ENCODE measurements at regions not wholly inside any gene's neighbourhood (a gene's known extent, or its start where the extent isn't known, plus 50 kb on each side); places are given as distances from the start of the nearest gene placed in this dataset.

GRCh38 chr16:26651884-26652283 is 414.8 kb upstream of the C16orf82 start:
- TF ChIP-seq USF2 (CRISPR knock-in tag; IDR thresholded peaks at IDR 0.05): no peak
- no peak for TF ChIP-seq CTCF (IDR thresholded peaks at IDR 0.05)
- no peak for TF ChIP-seq E2F5 (CRISPR knock-in tag; IDR thresholded peaks at IDR 0.05)
- TF ChIP-seq TCF7 (CRISPR knock-in tag; IDR thresholded peaks at IDR 0.05; ENCODE audit: low read depth): no peak
- TF ChIP-seq ETV6 (CRISPR knock-in tag; IDR thresholded peaks at IDR 0.05): no peak
- TF ChIP-seq NR2C2 (CRISPR knock-in tag; IDR thresholded peaks at IDR 0.05): no peak
